ENCODE measurements at regions not wholly inside any gene's neighbourhood (a gene's known extent, or its start where the extent isn't known, plus 50 kb on each side); places are given as distances from the start of the nearest gene placed in this dataset.
A peak's percentile ranks its signal among the peaks of the same experiment; 100 is the strongest.

- Histone ChIP-seq H3K9me3 (ENCODE audit: control insufficient read depth, insufficient read depth, low read length) (no peaks in the 10 kb centered on the region), H3K27me3 (ENCODE audit: control insufficient read depth, low read length) (no peaks in the 10 kb centered on the region), H3K27ac (ENCODE audit: low read depth, low read length) (no peak overlapping the region), H4K20me1 (ENCODE audit: control insufficient read depth, insufficient read depth, low read depth, low read length) (no peaks in the 10 kb centered on the region), H3F3A (ENCODE audit: control insufficient read depth, insufficient read depth) (no peaks in the 10 kb centered on the region), H3K4me3 (ENCODE audit: low read length) (no peak overlapping the region), H3K4me2 (ENCODE audit: low read length) (no peak overlapping the region), H3K36me3 (ENCODE audit: control insufficient read depth, low read length) (no peaks in the 10 kb centered on the region), H3K79me2 (ENCODE audit: control insufficient read depth, low read length) (no peaks in the 10 kb centered on the region), H3K9me2 (replicated peaks; ENCODE audit: control insufficient read depth, low read length) (no peaks in the 10 kb centered on the region), H3K4me1 (ENCODE audit: control insufficient read depth, low read length) (no peaks in the 10 kb centered on the region)
- TF ChIP-seq, protein P1, sequence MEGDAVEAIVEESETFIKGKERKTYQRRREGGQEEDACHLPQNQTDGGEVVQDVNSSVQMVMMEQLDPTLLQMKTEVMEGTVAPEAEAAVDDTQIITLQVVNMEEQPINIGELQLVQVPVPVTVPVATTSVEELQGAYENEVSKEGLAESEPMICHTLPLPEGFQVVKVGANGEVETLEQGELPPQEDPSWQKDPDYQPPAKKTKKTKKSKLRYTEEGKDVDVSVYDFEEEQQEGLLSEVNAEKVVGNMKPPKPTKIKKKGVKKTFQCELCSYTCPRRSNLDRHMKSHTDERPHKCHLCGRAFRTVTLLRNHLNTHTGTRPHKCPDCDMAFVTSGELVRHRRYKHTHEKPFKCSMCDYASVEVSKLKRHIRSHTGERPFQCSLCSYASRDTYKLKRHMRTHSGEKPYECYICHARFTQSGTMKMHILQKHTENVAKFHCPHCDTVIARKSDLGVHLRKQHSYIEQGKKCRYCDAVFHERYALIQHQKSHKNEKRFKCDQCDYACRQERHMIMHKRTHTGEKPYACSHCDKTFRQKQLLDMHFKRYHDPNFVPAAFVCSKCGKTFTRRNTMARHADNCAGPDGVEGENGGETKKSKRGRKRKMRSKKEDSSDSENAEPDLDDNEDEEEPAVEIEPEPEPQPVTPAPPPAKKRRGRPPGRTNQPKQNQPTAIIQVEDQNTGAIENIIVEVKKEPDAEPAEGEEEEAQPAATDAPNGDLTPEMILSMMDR (IDR thresholded peaks at IDR 0.05; ENCODE audit: low read depth, low read length, poor library complexity, severe bottlenecking) = peak; percentile 100
- no peak for TF ChIP-seq EZH2phosphoT487 (IDR thresholded peaks at IDR 0.05; ENCODE audit: borderline replicate concordance, low read length)
These were observed 57.6 kb upstream of the SCAF8 start for GRCh38 chr6:154675602-154676088.

DNA sequence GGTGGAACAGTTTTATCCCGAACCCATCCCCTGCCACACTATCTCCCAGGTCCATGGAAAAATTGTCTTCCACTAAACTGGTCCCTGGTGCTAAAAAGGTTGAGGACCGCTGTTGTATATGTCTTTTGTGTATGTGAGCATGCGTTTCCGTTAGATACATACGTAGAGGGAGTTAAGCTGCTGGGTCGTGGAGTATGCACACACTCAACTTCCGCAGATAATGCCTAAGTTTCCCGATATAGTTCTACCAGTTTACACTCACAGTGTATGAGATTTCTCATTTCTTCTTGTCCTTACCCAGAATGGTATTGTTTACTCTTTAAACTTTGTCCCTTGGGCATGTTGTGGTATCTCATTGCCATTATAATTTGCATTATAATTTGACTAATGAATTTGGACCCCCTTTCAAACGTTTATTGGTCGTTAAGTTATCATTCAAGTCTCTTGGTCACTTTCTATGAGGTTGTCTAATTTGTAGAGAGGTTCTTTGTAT is 50.5 kb upstream of the SCAF8 start:
- peak overlapping the region; percentile 22 for H3K4me3 ChIP-seq (ENCODE audit: low read length)

More for the DNA sequence above, 50.5 kb upstream of the SCAF8 start:
- Histone ChIP-seq H3K9me2 (replicated peaks; ENCODE audit: control insufficient read depth, low read length) (no peaks in the 10 kb centered on the region), H3K36me3 (ENCODE audit: control insufficient read depth, low read length) (no peaks in the 10 kb centered on the region), H4K20me1 (ENCODE audit: control insufficient read depth, insufficient read depth, low read depth, low read length) (no peaks in the 10 kb centered on the region), H3K27me3 (ENCODE audit: control insufficient read depth, low read length) (no peaks in the 10 kb centered on the region), H3K9me3 (ENCODE audit: control insufficient read depth, insufficient read depth, low read length) (no peaks in the 10 kb centered on the region), H3F3A (ENCODE audit: control insufficient read depth, insufficient read depth) (peaks cover 10% of the 10 kb centered on the region), H3K79me2 (ENCODE audit: control insufficient read depth, low read length) (no peaks in the 10 kb centered on the region), H3K4me1 (ENCODE audit: control insufficient read depth, low read length) (peaks cover 42% of the 10 kb centered on the region), H3K4me2 (ENCODE audit: low read length) (peak overlapping the region; percentile 67), H3K27ac (ENCODE audit: low read depth, low read length) (peak overlapping the region; percentile 4; the same call in 1 of the 2 replicates)
- TF ChIP-seq, protein P1 (IDR thresholded peaks at IDR 0.05; ENCODE audit: low read depth, low read length, poor library complexity, severe bottlenecking) = no peak
- TF ChIP-seq EZH2phosphoT487 (IDR thresholded peaks at IDR 0.05; ENCODE audit: borderline replicate concordance, low read length) = no peak
